ENCODE measurements at regions not wholly inside any gene's neighbourhood (a gene's known extent, or its start where the extent isn't known, plus 50 kb on each side); places are given as distances from the start of the nearest gene placed in this dataset.
A peak's percentile ranks its signal among the peaks of the same experiment; 100 is the strongest.
"Not testable (repeated sequence)": the region's sequence is repeated elsewhere in the genome, so short reads cannot be mapped to it uniquely, and the experiment has no call there.

DNA sequence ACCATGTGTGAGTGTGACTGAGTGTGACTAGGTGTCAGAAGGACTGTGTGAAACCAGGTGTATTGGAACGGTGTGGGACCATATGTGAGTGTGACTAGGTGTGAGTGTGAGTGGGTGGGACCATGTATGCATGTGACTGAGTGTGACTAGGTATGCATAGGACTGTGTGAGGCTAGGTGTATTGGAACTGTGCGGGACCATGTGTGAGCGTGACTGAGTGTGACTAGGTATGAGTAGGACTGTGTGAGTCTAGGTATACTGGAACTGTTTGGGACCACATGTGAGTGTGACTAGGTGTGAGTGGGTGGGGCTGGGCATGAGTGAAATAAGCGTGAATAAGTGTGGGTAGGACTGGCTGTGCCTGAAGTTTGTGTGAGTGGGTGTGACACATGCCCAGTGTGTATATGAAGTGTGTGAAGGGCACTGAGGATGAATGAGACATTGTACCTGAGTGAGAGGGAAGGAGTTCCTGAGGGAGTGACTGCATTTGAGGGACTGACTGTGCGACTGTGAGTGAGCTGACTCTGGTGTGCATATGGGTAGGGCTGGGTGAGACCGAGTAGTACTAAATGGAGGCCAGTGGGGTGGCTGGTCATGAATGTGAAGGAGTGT, 247.0 kb upstream of the CCDC54 start:
- DNase-seq = no peak

DNA sequence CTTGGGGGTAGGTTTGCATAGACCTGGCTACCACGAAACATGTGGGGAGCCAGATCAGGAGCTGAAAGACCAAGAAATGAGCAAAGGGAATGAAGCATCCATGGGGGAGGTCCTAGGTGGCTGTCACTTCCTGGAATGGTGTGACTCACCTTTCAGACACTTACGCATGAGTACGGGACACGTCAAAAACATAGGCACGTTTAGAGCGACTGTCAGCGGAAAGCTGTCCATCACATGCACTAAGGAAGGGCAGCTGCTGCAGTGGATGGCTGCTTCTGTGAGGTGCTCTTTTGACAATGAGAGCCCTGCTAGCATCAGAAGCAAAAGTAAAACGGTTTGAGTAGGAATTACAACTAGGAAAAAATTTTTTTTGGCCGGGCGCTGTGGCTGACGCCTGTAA, 244.6 kb upstream of the CCDC54 start:
- no peak for DNase-seq

DNA sequence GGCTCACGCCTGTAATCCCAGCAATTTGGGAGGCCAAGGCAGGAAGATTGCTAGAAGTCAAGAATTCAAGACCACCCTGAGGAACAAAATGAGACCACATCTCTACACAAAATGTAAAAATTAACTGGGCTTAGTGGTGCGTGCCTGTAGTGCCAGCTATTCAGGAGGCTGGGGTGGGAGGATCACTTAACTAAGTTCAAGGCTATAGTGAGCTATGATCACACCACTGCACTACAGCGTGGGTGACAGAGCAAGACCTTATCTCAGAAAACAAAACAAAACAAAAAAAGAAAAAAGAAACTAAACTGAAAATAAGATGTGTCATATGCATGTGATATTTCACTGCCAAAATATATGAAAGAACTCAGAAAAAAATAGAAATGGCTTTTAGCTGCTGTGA, 243.3 kb upstream of the CCDC54 start:
- no peak for DNase-seq

DNA sequence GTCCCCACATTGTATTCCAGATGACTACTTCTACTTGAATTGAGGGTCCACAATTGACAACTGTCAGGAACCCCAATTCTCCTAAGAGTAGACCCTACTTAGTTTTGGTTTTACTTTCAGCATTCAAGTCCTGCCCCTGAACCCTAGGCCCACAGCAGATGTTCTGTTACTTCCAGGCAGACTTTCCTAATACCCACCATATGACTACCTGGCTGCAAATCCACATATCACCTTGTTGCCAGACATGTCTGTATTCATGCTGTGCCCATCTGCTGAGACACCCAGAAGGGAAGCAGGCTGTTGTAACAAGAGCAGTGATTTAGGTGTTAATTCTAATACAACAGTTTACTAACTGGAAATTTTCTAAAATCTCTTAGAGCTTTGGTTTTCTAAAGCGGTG, 235.1 kb upstream of the CCDC54 start:
- DNase-seq = peak; percentile 44

DNA sequence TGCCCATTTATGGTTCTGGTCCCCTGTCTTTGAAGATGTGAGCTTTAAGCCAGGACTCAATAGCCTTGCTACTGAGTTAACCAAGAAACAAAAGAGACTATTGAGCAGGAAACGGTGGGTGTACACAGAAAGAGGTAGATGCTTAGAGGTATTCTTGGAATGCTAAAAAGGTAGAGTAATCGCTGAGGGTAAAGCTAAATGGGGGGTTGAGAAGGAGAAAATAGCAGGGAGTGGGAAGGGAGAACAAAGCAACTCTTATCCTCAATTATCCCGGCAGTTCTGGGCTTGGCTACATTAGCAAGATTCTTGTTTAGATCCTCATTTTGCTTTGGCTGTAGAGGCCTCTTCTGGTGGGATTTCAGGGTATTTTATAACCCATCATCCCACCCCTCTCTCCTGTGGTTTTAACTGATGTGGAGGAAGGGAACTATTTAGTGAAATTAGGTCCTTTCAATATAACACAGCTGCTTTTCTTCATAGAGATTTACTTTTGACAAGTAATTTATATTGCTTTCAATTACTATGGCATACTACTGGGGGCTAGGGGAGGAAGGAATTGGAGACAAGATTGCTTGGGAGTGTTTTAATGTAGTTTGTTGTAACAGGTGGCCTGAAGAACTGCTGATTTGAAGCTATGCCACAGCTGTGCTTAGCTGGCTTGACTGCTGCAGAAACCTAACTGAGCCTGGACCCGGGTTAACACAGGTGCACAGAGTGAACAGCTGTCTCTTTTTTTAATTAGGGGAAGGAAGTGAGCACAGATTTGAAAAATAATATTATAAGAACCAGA, 234.3 kb upstream of the CCDC54 start:
- peak; percentile 28 for DNase-seq

DNA sequence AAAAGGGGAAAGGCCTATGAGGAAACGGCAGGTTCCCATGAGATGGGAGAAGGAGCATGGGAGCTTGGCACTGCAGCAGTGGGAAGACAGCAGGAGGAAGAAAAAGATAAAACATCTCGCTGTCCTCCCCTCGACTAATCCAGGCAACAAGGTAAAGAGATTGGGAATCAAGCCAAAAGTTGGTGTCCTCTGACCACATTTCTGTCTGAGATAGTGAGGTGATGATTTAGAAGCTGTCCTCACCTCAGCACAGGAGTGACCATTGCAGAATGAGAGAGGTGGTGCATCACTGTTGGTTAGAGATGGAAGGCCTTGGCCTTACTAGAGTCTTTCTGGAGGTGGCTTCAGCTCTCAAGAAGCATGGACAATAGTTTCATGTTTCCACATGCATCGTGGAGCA, 226.6 kb upstream of the CCDC54 start:
- no peak for DNase-seq

DNA sequence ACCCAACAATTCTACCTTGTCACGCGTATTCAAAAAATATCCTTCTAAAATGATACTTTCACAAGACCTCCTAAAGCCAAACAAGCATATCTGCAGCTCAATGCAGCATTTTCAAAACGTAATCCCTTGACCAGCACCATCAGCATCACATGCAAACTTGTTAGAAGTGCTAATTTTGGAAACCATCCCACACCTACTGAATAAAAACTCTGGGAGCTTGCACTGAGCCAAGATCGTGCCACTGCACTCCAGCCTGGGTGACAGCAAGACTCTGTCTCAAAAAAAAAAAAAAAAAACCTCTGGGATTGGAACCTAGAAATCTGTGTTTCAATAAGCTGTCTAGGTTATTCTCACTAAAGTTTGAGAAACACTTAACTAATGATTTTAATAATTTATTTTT, 223.3 kb upstream of the CCDC54 start:
- no peak for DNase-seq

DNA sequence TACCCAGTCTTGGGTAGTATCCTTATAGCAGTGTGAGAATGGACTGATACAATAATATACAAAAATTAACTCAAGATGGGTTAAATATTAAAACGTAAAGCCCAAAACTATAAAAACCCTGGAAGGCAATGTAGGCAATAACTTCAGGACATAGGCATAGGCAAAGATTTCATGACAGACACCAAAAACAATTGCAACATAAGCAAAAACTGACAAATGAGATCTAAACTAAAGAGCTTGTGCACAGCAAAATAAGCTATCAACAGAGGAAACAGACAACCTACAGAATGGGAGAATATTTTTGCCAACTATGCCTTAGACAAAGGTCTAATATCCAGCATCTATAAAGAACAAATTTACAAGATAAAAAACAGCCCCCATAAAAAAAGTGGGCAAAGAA, 204.8 kb upstream of the CCDC54 start:
- no peak for DNase-seq

DNA sequence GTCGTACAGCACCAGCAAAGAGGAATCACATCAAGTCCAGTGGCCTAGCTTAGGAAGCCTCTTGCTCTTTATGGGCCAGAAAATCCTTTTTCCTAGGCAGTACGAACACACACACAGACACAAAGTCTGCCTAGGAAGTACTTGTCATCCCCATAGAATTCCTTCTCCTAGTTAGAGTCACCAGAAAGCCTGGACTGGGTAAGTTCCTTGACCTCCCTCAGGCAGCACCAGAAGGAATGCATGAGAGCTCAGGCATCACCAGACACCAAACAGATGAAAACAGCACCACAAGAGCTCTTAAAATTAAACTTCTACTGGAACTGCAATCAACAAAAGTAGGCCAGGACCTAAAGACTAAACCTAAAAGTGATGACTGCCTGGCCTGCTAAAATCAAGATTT, 192.9 kb upstream of the CCDC54 start:
- DNase-seq = no peak

DNA sequence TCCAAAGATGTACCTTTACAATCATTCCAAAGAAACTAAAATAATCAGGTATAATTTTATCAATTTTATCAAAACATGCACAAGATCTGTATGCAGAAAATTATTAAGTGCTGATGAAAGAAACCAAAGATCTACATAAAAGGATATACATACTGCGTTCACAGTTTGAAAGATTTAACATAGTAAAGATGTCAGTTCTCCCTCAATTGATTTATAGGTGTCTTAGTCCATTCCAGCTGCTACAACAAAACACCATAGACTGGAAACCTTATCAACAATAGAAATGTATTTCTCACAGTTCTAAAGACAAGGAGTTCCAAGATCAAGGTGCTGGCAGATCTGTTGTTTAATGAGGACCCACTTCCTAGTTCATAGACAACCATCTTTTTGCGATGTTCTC, 189.0 kb upstream of the CCDC54 start:
- DNase-seq = no peak

DNA sequence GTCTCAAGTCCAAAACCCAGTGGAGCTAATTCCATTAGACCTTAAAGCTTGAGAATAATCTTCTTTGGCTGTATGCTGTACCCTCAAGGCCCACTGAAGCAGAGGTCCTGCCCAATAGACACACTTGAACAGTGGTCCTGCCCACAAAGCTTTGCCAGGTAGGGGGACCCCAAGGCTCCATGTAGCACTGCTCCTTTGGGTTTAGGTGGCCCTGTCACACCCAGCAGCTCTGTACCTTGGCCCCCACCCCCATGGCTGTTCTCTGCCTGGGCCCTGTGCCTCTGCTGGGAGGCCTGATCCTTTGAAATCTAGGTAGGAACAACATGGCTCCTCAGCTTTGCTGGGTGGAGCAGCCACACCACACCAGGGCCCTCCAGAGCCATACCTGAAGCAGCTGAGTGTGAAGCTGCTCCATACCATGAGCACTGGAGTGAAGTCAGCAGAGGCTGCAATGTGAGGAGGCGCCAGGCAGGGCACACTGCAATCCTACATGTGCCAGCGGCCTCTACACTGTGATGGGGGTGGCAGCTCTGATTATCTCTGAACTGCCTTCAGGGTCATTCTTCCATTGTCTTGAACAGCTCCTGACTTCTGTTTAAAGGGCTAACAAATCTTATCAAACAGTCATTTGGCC, 188.0 kb upstream of the CCDC54 start:
- DNase-seq = peak; percentile 37

DNA sequence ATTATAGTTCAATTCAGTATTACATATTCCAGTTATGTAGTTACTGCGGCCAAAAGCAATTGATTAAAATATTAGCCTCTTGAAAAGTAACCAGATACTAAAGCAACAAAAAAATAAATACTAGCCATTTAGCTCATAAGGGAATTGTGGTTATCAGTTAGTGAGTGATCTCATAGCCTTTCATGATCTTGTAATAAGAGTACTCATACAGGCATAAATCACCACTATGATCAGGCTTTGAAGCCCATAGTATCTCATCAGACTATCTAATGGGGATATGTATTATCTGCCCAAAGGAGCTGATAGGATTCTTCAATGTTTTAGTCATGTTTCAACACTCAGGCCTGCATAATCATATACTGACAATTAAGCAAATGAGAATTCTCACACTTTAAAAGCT, 184.1 kb upstream of the CCDC54 start:
- DNase-seq = no peak

DNA sequence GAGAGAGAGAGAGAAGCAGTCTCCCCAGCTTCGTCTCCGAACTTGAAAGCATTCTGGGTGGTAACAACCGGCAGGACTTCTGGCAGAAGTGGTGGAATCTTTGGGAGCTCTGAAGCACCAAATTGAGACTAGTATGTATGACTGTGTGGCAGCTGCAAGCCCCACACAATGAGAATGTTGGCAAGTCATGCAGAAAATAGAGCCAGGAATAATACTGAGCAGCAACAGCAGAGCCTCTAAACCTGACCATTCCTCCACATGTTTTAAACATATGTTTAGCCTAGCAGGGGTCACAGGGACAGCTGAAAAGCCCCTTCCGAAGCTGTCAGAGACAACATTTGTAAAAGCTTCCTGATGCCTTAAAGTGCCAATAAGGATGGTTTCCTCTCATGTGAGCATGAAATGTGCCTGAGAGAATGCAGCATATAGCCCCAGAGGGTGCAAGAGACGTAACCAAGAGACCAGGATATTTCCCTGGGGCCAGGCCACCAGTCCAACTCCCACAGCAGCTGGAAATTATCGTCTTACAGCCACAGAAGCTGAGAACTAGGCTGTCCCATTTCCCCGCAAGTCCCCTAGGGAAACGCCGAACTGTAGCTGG, 178.6 kb upstream of the CCDC54 start:
- no peak for DNase-seq

DNA sequence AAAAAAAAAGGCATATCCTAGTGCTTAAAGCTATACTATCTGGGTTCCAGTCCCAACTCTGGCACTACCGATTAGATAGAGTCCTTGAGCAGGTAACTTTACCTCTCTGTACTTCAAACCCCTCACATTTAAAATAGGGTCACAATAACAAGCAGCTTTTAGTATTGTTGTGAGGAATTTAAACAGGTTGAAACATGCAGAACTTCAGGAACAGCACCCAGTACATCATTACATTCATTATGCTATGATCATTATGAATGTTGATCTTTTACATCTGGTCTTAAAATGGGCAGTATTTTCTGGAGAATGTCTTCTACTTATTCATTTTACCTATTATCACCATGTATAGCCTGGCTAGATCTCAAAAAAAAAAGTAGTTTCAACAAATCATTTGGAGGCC, 176.1 kb upstream of the CCDC54 start:
- no peak for DNase-seq

DNA sequence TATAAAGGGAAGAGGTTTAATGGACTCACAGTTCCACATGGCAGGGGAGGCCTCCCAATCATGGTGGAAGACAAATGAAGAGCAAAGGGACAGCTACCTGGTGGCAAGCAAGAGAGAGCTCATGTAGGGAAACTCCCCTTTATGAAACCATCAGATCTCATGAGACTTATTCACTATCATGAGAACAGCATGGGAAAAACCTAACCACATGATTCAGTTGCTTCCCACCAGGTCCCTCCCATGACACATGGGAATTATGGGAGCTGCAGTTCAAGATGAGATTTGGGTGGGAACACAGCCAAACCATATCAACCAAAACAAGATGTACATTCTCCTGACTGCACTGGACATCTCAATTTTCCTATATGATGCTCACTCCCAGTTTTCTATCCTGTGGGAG, 174.4 kb upstream of the CCDC54 start:
- not testable (repeated sequence) for DNase-seq

DNA sequence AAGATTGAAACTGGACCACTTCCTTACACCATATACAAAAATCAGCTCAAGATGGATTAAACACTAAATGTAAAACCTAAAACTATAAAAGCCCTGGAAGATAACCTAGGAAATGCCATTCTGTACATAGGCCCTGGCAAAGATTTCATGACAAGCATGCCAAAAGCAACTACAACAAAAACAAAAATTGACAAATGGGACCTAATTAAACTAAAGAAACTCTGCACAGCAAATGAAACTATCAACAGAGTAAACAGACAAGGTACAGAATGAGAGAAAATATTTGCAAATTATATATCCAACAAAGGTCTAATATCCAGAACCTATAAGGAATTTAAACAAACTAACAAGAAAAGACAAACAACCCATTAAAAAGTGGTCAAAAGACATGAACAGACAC, 173.1 kb upstream of the CCDC54 start:
- DNase-seq = no peak

DNA sequence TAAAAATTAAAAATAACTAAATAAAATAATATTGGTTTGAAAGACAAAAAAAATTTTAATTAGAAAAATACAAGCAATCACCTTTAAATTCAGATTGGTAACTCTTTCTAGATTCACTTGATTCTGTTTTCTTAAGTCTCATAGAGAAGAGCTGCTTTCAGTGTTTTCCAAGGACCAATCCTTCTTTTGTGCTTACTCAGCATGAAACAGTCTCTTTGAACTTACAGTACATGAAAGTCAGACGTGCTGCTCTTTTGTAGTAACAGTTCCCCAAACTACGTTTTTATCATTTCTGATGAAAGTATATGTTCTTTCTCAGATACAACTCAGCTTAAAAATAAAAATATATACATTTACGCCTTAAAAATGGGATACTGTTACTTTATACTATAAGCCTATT, 171.9 kb upstream of the CCDC54 start:
- DNase-seq = no peak

DNA sequence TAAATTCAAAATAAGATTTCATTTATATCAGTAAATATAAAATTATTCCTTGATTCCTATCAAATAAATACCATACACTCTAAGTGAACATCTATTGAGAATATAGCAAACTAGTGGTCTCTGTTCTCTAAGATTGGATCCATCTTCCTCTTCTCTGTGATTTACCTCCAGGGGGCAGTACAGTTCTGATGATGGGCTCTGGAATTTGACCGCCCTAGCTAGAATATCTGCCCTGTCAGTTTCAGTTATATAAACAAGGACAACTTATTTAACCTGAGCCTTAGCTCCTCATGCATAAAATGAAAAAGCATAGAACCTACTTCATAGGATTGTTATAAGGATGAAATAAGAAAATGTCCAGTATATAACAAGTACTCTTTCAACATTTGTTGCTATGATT, 171.1 kb upstream of the CCDC54 start:
- DNase-seq = peak; percentile 79

DNA sequence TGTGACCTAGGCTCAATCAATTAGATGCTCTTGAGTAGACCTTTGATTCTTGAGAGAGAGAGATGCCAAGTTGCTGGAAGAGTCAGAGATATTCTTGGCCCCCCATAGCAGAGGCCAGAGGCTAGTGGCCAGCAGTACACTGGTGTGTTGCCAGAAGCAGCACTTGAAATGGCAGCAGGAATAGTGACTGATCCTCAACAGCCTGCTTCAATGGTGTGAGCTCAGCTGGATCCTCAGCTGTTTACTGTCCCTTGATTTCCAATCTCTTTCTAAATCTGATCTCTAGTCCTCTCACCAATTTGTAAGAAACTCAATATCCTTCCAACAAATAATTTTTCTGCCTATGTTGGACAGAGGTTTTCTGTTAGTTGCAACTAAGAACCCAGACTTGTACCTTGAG, 170.3 kb upstream of the CCDC54 start:
- DNase-seq = no peak

DNA sequence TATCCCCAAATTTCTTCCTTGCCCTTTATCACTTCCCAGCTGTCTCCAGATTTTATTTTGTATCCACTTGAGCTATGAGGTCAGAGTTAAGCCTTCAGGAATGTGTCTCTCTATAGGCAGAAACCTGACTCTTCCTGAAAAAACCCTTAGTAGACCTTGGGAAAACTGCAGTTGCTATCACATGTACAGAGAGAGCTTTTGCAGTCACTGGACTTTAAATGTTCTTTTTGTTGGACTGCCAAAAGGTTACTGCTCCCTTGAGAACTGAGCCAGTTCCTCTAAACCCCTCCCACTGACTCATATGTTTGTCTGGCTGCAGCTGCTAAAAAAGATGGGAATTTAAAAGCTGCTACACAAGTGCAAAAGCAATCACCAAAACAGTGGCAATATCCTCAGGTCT, 169.1 kb upstream of the CCDC54 start:
- DNase-seq = peak; percentile 17

DNA sequence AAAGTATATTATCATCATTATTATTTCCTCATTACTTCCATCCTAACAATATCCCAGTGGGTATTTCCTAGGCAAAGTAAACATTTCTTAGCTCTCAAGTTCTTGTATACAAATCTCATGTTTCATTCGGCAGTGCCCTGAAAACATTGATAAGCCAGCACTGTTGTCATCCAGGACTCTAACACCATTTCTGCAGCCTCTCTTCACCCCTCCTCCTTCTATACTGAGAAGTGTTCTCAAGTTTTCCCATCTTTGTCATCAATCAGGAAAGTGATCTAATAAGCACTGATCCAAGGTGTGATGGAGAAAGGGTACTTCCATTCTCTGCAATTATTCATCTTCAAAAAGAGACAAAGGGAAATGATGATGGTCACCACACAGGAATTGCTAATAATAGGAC, 168.4 kb upstream of the CCDC54 start:
- no peak for DNase-seq

DNA sequence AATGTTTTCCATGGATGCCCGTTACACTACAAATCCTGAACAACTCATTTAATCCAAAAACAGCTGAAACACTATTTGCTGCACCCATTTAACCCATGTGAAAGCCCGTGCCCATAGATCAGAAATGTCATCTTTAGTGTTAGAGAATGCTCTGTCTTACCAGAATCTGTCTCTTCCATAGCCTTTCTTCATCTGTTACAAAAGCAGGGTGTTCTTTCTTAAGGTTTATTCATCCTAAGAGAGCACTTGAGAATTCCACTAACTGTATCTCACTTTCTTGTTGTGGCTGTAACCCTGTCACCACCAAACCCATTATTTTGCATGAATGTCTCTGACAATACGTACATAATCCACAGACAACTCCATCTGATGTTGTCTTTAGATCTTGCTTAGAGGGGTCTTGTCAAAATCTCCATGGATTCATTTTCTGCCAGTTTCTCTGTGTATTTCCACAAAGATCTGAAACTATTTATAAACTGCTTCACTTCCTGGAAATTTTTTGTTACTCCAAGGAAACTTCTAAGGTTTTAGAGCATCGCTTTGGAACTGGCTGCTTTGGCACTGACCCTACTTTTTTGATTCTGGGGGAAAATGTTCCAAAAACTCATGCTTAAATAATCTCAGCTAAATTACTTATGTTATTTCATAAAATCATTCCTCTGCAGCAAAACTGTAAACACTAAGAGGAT, 167.8 kb upstream of the CCDC54 start:
- no peak for DNase-seq

DNA sequence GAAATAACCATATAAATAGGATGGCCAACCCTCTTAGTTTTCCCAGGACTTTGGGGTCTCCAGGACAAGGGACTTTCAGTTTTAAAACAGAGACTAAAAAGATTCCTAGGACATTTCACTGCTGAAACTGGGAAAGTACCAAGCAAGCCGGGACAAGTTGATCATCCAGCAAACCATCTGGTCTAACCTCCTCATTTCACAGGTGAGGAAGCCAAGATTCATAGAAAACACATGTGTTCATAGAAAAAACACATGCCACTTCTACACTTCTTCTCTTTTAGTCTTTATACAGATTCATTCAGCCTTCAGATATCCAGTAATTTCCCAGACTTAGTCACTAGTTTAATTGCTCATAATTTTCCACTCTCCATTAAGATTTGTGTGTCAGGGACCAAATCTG, 165.6 kb upstream of the CCDC54 start:
- no peak for DNase-seq

DNA sequence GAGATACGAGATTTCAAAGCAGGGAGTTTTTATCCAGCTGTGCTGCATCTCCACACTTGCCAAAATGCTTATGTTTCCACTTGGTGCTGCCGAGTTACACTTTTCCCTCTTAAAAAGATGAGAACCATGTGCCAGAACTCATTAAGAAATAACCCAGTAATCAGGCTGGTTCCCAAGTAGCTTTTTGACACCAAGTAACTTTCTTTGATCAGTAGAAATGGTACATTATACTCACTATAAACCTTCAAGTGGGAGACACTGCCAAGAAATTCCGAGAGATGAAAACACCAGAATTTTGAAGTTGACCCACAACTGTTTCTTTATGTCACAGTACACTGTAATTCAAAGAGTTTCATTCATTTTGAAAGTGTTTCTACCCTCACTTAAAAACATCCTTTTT, 164.6 kb upstream of the CCDC54 start:
- DNase-seq = no peak

Measured in NCI-H82 (cell line).